Natural killer cell treated with Interleukin-12 subunit alpha and Interleukin-12 subunit beta and Interleukin-15 and Interleukin-18, amount 100 ng/mL, for 72 hours (primary cell): ENCODE measurements at regions not wholly inside any gene's neighbourhood (a gene's known extent, or its start where the extent isn't known, plus 50 kb on each side); places are given as distances from the start of the nearest gene placed in this dataset.
"Not testable (repeated sequence)": the region's sequence is repeated elsewhere in the genome, so short reads cannot be mapped to it uniquely, and the experiment has no call there.

Source experiments
- ATAC-seq, 2 donors: fragments of 150-1000 bp; cut with Tn5 transposase in 1 of 2; sonication (Bioruptor Pico), chemical (Tn5 transposase) in 1 of 2; 2 replicates each; pipeline ENCODE4 v1.10.0; 2021
- DNase-seq: peaks from one replicate; pipeline ENCODE4 v3.0.0; 2022; ENCODE audit warnings: low spot score
- H3K27ac Mint-ChIP-seq, 2 donors: 1 replicate in 1 of 2; 2 replicates in 1 of 2; pipeline ENCODE4 v1.8.0; 2022; ENCODE audit warnings: mixed read lengths in 2 of 2, mild to moderate bottlenecking in 1 of 2, moderate library complexity in 1 of 2
- H3K27me3 Mint-ChIP-seq, 2 donors: 1 replicate in 1 of 2; 2 replicates in 1 of 2; pipeline ENCODE4 v1.8.0; 2022; ENCODE audit warnings: mixed read lengths in 2 of 2
- H3K36me3 Mint-ChIP-seq: one replicate; pipeline ENCODE4 v1.8.0; 2022; ENCODE audit warnings: mixed read lengths
- H3K4me1 Mint-ChIP-seq, 2 donors: 1 replicate in 1 of 2; 2 replicates in 1 of 2; pipeline ENCODE4 v1.8.0; 2022; ENCODE audit warnings: low read depth in 2 of 2, mixed read lengths in 2 of 2, mild to moderate bottlenecking in 1 of 2
- H3K4me3 Mint-ChIP-seq: one replicate; pipeline ENCODE4 v1.8.0; 2022; ENCODE audit warnings: mixed read lengths
- H3K9me3 Mint-ChIP-seq: 2 replicates; pipeline ENCODE4 v1.8.0; 2022; ENCODE audit warnings: mixed read lengths

- no peak overlapping the region for H3K4me3 Mint-ChIP-seq
- H3K36me3 Mint-ChIP-seq = no peaks in the 10 kb centered on the region
- DNase-seq = no peak
- H3K9me3 Mint-ChIP-seq = peaks cover 20% of the 10 kb centered on the region
- H3K27me3 Mint-ChIP-seq = no peaks in the 10 kb centered on the region
- no peaks in the 10 kb centered on the region for H3K4me1 Mint-ChIP-seq
- no peak overlapping the region for H3K27ac Mint-ChIP-seq
- ATAC-seq = no peak
Measured at GRCh38 chr9:10867194-10867593, 254.4 kb upstream of the PTPRD start.

DNA sequence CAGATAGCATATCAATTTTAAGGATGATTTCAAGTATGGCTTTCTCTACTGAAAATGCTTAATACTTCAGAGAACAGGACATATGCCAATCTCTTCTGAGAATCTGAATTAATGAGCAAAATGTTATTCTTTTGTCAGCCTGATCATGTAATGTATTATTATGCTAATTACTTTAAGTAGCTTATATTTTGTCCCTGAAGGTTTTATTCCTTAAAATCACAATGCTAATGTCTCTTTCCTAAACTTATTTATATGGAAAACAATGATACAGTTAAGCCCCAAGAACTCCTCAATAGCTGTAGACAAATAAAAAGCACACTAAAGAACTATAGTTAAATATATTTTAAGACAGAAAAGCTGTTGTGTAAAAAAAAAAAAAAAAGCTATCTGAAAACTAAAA, 256.9 kb upstream of the PTPRD start:
- no peaks in the 10 kb centered on the region for H3K4me1 Mint-ChIP-seq
- H3K4me3 Mint-ChIP-seq = no peak overlapping the region
- no peak for DNase-seq
- H3K36me3 Mint-ChIP-seq = no peaks in the 10 kb centered on the region
- H3K9me3 Mint-ChIP-seq = peaks cover 12% of the 10 kb centered on the region
- H3K27ac Mint-ChIP-seq = no peak overlapping the region
- no peaks in the 10 kb centered on the region for H3K27me3 Mint-ChIP-seq
- no peak for ATAC-seq

- Mint-ChIP-seq H3K4me3 (no peak overlapping the region), H3K36me3 (no peaks in the 10 kb centered on the region), H3K27me3 (no peaks in the 10 kb centered on the region), H3K4me1 (no peaks in the 10 kb centered on the region), H3K9me3 (peaks cover 8% of the 10 kb centered on the region), H3K27ac (no peak overlapping the region)
- ATAC-seq (no peak), DNase-seq (no peak)
Measured at GRCh38 chr9:10873999-10874398, 261.2 kb upstream of the PTPRD start.

- Mint-ChIP-seq H3K27me3 (no peaks in the 10 kb centered on the region), H3K4me1 (no peaks in the 10 kb centered on the region), H3K27ac (no peak overlapping the region), H3K9me3 (peaks cover 13% of the 10 kb centered on the region), H3K4me3 (no peak overlapping the region), H3K36me3 (no peaks in the 10 kb centered on the region)
- no peak for DNase-seq
- ATAC-seq = no peak
Measured at GRCh38 chr9:10875752-10876151, 262.9 kb upstream of the PTPRD start.

DNA sequence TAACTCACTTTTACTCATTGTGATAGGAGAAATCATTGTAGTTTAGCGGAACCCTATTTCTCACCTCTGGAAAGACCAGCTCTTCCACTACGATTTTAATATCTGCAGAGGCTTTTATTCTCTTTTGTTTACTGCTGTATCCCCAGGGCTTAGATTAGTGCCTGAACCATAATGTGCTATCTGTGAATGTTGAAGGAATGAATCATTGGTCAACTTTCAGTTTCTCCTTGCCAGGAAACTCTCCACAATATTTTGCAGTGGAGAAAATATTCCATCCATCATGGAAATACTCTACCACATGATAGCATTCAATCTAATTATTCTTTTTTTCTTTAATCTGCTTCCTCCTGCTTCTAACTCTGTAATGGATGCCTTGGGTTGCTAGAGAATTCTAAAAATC, 263.5 kb upstream of the PTPRD start:
- Mint-ChIP-seq H3K9me3 (peaks cover 13% of the 10 kb centered on the region), H3K36me3 (no peaks in the 10 kb centered on the region), H3K27me3 (no peaks in the 10 kb centered on the region), H3K4me3 (no peak overlapping the region), H3K27ac (no peak overlapping the region), H3K4me1 (no peaks in the 10 kb centered on the region)
- ATAC-seq (no peak), DNase-seq (no peak)

DNA sequence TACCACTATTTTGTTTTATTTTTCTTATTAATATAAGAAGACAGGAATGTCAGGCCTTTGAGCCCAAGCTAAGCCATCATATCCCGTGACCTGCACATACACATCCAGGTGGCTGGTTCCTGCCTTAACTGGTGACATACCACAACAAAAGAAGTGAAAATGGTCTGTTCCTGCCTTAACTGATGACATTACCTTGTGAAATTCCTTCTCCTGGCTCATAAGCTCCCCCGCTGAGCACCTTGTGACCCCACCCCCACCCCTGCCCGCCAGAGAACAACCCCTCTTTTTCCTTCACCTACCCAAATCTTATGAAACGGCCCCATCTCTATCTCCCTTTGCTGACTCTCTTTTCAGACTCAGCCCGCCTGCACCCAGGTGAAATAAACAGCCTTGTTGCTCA, 277.5 kb upstream of the PTPRD start:
- H3K27ac Mint-ChIP-seq, DNase-seq, ATAC-seq, H3K4me1 Mint-ChIP-seq, H3K27me3 Mint-ChIP-seq, H3K4me3 Mint-ChIP-seq: not testable (repeated sequence)
- peaks cover 12% of the 10 kb centered on the region for H3K36me3 Mint-ChIP-seq
- peaks cover 13% of the 10 kb centered on the region for H3K9me3 Mint-ChIP-seq

GRCh38 chr9:10899509-10899908, 286.7 kb upstream of the PTPRD start:
- DNase-seq (no peak), ATAC-seq (no peak)
- H3K4me3 Mint-ChIP-seq = no peak overlapping the region
- H3K27ac Mint-ChIP-seq = no peak overlapping the region
- H3K27me3 Mint-ChIP-seq = no peaks in the 10 kb centered on the region
- no peaks in the 10 kb centered on the region for H3K4me1 Mint-ChIP-seq
- peaks cover 12% of the 10 kb centered on the region for H3K36me3 Mint-ChIP-seq
- peaks cover 21% of the 10 kb centered on the region for H3K9me3 Mint-ChIP-seq

GRCh38 chr9:10903969-10904368, 291.2 kb upstream of the PTPRD start:
- Mint-ChIP-seq H3K4me3 (no peak overlapping the region), H3K27me3 (no peaks in the 10 kb centered on the region), H3K9me3 (peaks cover 24% of the 10 kb centered on the region)

DNA sequence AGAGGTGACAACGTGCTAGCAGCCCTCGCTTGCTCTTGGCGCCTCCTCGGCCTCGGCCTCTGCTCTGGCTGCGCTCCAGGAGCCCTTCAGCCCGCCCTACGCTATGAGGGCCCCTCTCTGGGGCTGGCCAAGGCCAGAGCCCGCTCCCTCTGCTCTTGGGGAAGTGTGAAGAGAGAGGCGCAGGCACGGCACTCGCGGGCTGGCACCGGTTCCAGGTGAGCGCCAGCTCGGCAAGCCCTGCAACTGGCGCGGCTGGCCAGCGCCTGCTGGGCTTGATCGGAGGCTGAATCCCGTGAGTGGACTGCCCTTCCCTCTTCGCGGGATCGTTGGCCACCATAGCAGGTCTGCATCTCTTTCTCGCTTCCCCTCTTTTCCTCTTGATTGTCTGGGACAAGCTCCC, 298.0 kb upstream of the PTPRD start:
- H3K36me3 Mint-ChIP-seq = peaks cover 11% of the 10 kb centered on the region

More at GRCh38 chr9:10903969-10904368, 291.2 kb upstream of the PTPRD start:
- Mint-ChIP-seq H3K36me3 (peaks cover 12% of the 10 kb centered on the region), H3K27ac (no peak overlapping the region), H3K4me1 (no peaks in the 10 kb centered on the region)
- ATAC-seq = no peak
- DNase-seq = no peak

DNA sequence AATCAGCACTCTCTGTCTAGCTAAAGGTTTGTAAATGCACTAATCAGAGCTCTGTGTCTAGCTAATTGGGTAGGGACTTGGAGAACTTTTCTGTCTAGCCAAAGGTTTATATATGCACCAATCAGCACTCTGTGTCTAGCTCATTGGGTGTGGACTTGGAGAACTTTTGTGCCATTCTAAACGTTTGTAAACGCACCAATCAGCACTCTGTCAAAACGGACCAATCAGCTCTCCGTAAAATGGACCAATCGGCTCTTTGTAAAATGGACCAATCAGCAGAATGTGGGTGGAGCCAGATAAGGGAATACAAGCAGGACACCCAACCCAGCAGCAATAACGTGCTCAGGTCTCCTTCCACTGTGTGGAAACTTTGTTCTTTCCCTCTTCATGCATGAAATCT, 298.6 kb upstream of the PTPRD start:
- H3K9me3 Mint-ChIP-seq = peaks cover 14% of the 10 kb centered on the region
- H3K4me1 Mint-ChIP-seq = no peaks in the 10 kb centered on the region
- H3K27me3 Mint-ChIP-seq = no peaks in the 10 kb centered on the region
- peaks cover 11% of the 10 kb centered on the region for H3K36me3 Mint-ChIP-seq
- H3K4me3 Mint-ChIP-seq = no peak overlapping the region
- no peak for DNase-seq
- ATAC-seq = no peak
- no peak overlapping the region for H3K27ac Mint-ChIP-seq

More for the DNA sequence above, 298.0 kb upstream of the PTPRD start:
- no peak for DNase-seq
- Mint-ChIP-seq H3K27ac (no peak overlapping the region), H3K27me3 (no peaks in the 10 kb centered on the region), H3K4me3 (no peak overlapping the region), H3K9me3 (peaks cover 16% of the 10 kb centered on the region), H3K4me1 (no peaks in the 10 kb centered on the region)
- no peak for ATAC-seq

GRCh38 chr9:10917001-10917400, 304.2 kb upstream of the PTPRD start:
- Mint-ChIP-seq H3K4me1 (no peaks in the 10 kb centered on the region), H3K9me3 (peaks cover 20% of the 10 kb centered on the region), H3K27me3 (no peaks in the 10 kb centered on the region), H3K27ac (no peak overlapping the region), H3K36me3 (peaks cover 4% of the 10 kb centered on the region), H3K4me3 (no peak overlapping the region)
- ATAC-seq (no peak), DNase-seq (no peak)

DNA sequence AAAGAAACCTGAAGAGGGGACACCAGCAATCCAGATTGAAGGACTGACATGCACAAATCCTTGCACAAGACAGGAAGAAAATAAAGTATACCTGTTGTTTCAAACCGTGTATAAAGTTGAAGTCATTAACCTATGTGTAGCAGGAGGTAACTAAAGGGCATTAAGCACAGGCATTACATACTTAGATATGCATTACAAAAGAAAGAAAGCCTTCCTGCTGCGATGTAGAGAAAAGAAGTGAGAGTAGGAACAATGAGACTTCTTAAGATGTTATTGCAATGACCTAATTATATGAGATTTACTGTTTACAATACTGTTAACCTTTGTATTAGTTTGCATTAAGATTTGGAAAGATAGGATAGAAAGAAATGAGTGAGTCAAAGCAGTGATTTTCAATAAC, 308.9 kb upstream of the PTPRD start:
- H3K4me3 Mint-ChIP-seq = no peak overlapping the region
- peaks cover 11% of the 10 kb centered on the region for H3K36me3 Mint-ChIP-seq
- H3K27ac Mint-ChIP-seq = no peak overlapping the region
- ATAC-seq (no peak), DNase-seq (no peak)
- H3K27me3 Mint-ChIP-seq = no peaks in the 10 kb centered on the region
- peaks cover 28% of the 10 kb centered on the region for H3K9me3 Mint-ChIP-seq
- no peaks in the 10 kb centered on the region for H3K4me1 Mint-ChIP-seq

DNA sequence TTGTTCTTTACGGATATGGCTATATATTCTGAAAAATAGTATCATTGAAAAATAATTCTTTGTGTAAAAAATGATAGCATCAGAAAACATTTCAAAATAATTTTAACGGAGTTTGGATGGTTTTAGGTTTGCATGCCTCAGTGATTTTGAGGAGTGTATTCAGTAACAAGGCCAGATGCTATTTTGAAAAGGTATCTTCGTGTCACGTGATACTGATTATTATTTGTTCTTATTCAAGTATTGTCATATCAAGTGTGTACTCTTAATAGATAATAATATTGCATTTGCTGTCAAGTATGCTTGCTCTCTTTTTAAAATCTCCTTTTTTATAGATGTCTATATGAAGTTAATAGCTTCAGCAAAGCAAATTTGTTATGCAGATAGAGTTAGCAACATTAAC, 313.1 kb upstream of the PTPRD start:
- no peaks in the 10 kb centered on the region for H3K4me1 Mint-ChIP-seq
- H3K27me3 Mint-ChIP-seq = no peaks in the 10 kb centered on the region
- peaks cover 11% of the 10 kb centered on the region for H3K36me3 Mint-ChIP-seq
- H3K27ac Mint-ChIP-seq = no peak overlapping the region
- H3K9me3 Mint-ChIP-seq = peaks cover 25% of the 10 kb centered on the region
- ATAC-seq = no peak
- no peak for DNase-seq
- H3K4me3 Mint-ChIP-seq = no peak overlapping the region

DNA sequence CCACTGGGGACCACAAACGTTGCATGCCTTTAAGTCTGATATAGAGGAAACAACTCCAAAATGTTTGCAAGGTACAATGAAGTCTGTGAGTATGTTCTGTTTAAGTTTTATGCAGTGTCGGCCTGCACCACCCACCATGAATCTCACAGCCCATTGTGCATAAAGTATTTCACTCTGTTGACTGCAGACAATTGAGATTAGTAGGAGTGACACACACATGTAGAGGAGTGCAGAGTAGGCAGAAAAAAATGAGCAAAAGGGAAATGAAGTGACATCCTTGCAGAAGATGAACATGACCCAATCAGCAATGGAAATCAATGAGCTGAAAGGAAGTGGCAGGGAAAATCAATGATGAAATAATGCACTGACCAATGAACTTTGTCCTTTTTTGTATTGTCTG, 315.6 kb upstream of the PTPRD start:
- H3K4me1 Mint-ChIP-seq = no peaks in the 10 kb centered on the region
- H3K9me3 Mint-ChIP-seq = peaks cover 22% of the 10 kb centered on the region
- H3K36me3 Mint-ChIP-seq = peaks cover 8% of the 10 kb centered on the region
- H3K4me3 Mint-ChIP-seq = no peak overlapping the region
- H3K27me3 Mint-ChIP-seq = no peaks in the 10 kb centered on the region
- ATAC-seq = no peak
- DNase-seq = no peak
- H3K27ac Mint-ChIP-seq = no peak overlapping the region

DNA sequence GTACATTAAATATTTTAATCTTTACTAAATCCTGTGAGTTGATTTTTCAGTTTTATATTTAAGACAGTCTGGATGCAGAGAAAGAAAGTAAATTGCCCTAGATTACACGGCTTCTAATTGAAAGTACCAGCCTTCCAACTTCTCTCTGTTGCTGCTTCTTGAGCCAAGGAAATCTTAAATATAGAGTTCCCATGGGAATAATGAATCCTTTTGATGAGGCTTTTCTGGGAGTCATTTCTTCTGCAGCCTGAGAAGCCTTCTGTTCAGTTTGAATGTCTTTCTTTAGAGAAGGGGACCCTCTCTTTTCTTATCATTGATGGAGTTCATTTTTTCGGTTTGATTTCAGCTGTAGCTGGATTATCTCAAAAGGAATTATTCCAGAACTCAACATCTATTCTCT, 317.3 kb upstream of the PTPRD start:
- Mint-ChIP-seq H3K4me1 (no peaks in the 10 kb centered on the region), H3K36me3 (peaks cover under 1% of the 10 kb centered on the region), H3K27me3 (no peaks in the 10 kb centered on the region), H3K4me3 (no peak overlapping the region), H3K27ac (no peak overlapping the region), H3K9me3 (peaks cover 12% of the 10 kb centered on the region)
- DNase-seq = no peak
- no peak for ATAC-seq
